Progenitor cell of endocrine pancreas (in vitro differentiated cells): ENCODE measurements at regions not wholly inside any gene's neighbourhood (a gene's known extent, or its start where the extent isn't known, plus 50 kb on each side); places are given as distances from the start of the nearest gene placed in this dataset.

Experiments used
- DNase-seq: peaks from one replicate; pipeline ENCODE4 v3.0.0; 2021; ENCODE audit warnings: low spot score; ENCODE audit not compliant: unreplicated experiment
- H3K27ac Mint-ChIP-seq: 2 replicates; pipeline ENCODE4 v1.8.0; 2021; ENCODE audit warnings: mild to moderate bottlenecking, moderate library complexity, mixed read lengths
- H3K27me3 Mint-ChIP-seq: 2 replicates; pipeline ENCODE4 v1.8.0; 2021; ENCODE audit warnings: mixed read lengths
- H3K36me3 Mint-ChIP-seq: 2 replicates; pipeline ENCODE4 v1.8.0; 2022; ENCODE audit warnings: mixed read lengths; ENCODE audit not compliant: insufficient read depth
- H3K4me1 Mint-ChIP-seq: 2 replicates; pipeline ENCODE4 v1.8.0; 2021; ENCODE audit warnings: low read depth, mixed read lengths
- H3K4me3 Mint-ChIP-seq: 2 replicates; pipeline ENCODE4 v1.8.0; 2021; ENCODE audit warnings: low read depth, mild to moderate bottlenecking, moderate library complexity, mixed read lengths
- H3K9me3 Mint-ChIP-seq: 2 replicates; pipeline ENCODE4 v1.8.0; 2021; ENCODE audit warnings: low read depth, mixed read lengths
- TF ChIP-seq, protein P1 (sequence below): fragments of 200-600 bp; sonication (generic); IDR thresholded peaks from one replicate; pipeline ENCODE4 v1.5.0; 2021; ENCODE audit warnings: antibody characterized with exemption, mild to moderate bottlenecking; ENCODE audit not compliant: unreplicated experiment

DNA sequence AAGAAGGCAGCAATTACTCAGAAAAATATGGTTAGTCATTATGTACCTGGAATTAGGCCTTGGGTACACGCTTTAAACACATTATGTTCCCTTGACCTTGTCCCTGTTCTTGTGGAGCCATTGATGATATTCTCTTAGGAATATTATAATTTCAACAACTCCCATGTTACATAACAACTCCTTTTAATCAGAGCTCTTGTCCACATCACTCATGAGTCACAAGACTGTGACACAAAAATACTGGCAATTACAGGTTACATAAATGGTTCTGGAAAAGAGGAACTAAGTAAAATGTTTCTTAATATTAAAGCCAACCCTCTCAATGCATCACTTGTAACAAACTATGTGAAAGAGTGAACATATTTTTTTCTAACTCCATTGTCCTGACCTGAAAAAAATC is 143.8 kb upstream of the PCLO start:
- H3K27ac Mint-ChIP-seq: no peak overlapping the region
- TF ChIP-seq, protein P1, sequence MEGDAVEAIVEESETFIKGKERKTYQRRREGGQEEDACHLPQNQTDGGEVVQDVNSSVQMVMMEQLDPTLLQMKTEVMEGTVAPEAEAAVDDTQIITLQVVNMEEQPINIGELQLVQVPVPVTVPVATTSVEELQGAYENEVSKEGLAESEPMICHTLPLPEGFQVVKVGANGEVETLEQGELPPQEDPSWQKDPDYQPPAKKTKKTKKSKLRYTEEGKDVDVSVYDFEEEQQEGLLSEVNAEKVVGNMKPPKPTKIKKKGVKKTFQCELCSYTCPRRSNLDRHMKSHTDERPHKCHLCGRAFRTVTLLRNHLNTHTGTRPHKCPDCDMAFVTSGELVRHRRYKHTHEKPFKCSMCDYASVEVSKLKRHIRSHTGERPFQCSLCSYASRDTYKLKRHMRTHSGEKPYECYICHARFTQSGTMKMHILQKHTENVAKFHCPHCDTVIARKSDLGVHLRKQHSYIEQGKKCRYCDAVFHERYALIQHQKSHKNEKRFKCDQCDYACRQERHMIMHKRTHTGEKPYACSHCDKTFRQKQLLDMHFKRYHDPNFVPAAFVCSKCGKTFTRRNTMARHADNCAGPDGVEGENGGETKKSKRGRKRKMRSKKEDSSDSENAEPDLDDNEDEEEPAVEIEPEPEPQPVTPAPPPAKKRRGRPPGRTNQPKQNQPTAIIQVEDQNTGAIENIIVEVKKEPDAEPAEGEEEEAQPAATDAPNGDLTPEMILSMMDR: no peak
- no peaks in the 10 kb centered on the region for H3K27me3 Mint-ChIP-seq

DNA sequence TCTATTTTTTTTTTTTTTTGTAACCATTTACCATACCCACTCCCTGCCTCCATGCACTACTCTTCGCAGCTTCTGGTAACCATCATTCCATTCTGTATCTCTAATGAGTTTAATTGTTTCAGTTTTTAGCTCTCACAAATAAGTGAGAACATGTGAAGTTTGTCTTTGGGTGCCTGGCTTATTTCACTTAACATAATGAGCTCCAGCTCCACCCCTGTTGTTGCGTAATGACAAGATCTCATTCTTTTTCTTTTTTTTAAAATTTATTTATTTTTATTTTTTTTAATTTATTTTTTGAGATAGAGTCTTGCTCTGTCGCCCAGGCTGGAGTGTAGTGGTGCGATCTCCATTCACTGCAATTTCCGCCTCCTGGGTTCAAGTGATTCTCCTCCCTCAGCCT is 142.3 kb upstream of the PCLO start:
- H3K4me3 Mint-ChIP-seq: no peak overlapping the region
- TF ChIP-seq, protein P1: no peak
- no peaks in the 10 kb centered on the region for H3K4me1 Mint-ChIP-seq
- H3K27me3 Mint-ChIP-seq: no peaks in the 10 kb centered on the region
- no peaks in the 10 kb centered on the region for H3K36me3 Mint-ChIP-seq
- H3K27ac Mint-ChIP-seq: no peak overlapping the region
- no peak for DNase-seq
- H3K9me3 Mint-ChIP-seq: no peaks in the 10 kb centered on the region

More for the DNA sequence above, 143.8 kb upstream of the PCLO start:
- Mint-ChIP-seq H3K36me3 (no peaks in the 10 kb centered on the region), H3K9me3 (no peaks in the 10 kb centered on the region), H3K4me3 (no peak overlapping the region), H3K4me1 (no peaks in the 10 kb centered on the region)
- DNase-seq: no peak

DNA sequence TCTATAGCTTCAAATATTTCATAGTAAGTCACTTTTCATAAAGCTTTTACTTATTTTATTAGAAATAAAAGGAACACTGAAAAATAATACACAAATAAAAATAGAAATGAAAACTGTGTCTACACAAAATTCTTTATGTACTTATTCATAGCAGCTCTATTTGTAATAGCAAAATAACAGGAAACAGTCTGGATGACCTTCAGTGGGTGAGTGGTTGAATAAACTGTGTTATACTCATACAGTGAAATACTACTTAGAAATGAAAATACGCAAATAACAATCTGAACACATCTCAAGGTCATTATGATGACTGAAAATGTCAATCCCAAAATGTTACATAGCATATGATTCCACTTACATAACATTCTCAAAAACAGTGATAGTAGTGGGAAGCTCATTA is 138.7 kb upstream of the PCLO start:
- Mint-ChIP-seq H3K9me3 (no peaks in the 10 kb centered on the region), H3K4me1 (no peaks in the 10 kb centered on the region), H3K27me3 (no peaks in the 10 kb centered on the region), H3K27ac (no peak overlapping the region), H3K4me3 (no peak overlapping the region), H3K36me3 (no peaks in the 10 kb centered on the region)
- TF ChIP-seq, protein P1: no peak
- DNase-seq: no peak

DNA sequence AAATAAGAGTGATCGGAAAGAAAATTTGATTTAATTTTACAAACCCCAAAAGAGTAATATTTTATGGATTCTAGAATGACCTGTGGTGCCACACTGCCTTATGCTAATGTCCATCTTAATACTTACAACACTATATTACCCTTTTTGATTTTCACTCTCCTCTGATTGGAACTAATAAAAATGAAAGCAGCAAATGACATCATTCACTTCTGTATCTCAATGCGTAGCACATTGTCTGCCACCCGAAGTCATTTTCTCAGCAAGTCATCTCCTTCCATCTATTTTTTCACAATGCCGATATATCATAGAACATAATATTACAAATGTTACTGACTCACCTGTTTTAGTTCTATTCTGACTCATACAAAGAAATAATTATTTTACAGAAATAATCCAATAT is 127.5 kb upstream of the PCLO start:
- no peaks in the 10 kb centered on the region for H3K27me3 Mint-ChIP-seq
- TF ChIP-seq, protein P1: no peak
- H3K4me3 Mint-ChIP-seq: no peak overlapping the region
- H3K9me3 Mint-ChIP-seq: no peaks in the 10 kb centered on the region
- H3K36me3 Mint-ChIP-seq: no peaks in the 10 kb centered on the region
- H3K27ac Mint-ChIP-seq: no peak overlapping the region
- DNase-seq: no peak
- no peaks in the 10 kb centered on the region for H3K4me1 Mint-ChIP-seq

DNA sequence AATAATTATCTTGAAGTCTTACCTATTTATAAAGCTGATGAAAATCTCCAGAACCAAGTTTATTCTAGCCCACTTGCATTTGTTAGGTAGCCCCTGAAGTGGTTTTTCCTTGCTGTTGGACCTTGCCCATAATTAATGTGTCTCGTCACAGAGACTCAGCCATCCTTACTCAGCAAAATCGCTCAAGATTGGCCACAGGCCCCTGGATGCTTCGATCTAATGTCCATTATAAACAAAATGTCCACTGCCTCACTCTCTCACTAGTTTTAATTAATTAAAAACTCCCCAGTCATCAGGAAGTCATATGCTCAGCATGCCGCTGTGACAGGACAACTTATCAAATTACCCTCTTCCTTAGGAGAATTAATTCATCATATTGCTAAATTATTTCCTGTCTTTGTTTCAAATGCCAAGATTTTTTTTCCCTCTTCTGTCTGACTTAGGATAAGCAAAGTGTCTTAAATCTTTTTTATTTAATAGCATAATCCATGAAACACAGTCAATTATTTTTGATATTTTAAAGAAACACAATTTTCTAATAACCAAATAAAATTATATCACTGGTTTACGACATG is 126.8 kb upstream of the PCLO start:
- no peaks in the 10 kb centered on the region for H3K27me3 Mint-ChIP-seq
- no peaks in the 10 kb centered on the region for H3K36me3 Mint-ChIP-seq
- H3K4me1 Mint-ChIP-seq: no peaks in the 10 kb centered on the region
- H3K27ac Mint-ChIP-seq: no peak overlapping the region
- H3K9me3 Mint-ChIP-seq: no peaks in the 10 kb centered on the region
- DNase-seq: no peak
- H3K4me3 Mint-ChIP-seq: no peak overlapping the region
- TF ChIP-seq, protein P1: no peak
